ENCODE measurements at regions not wholly inside any gene's neighbourhood (a gene's known extent, or its start where the extent isn't known, plus 50 kb on each side); places are given as distances from the start of the nearest gene placed in this dataset.

GRCh38 chr3:137108699-137109440 lies 151.1 kb downstream of the IL20RB start:
- POLR2A ChIA-PET = interaction anchor here (0.9 kb wide), 1 partner anchor 12 kb away, joined by 3 read pairs; no protein-coding TSS in a partner anchor

GRCh38 chr3:137110392-137110996 lies 152.7 kb downstream of the IL20RB start:
- Histone ChIP-seq H3K9me2 (ENCODE audit: insufficient read depth, low read length) (no peaks in the 10 kb centered on the region), H3K4me3 (ENCODE audit: low read depth, low read length, poor library complexity, severe bottlenecking) (no peak overlapping the region), H3K79me2 (ENCODE audit: insufficient read depth, low read depth, low read length) (no peaks in the 10 kb centered on the region), H4K20me1 (ENCODE audit: insufficient read depth, low read length) (0 out of 2 replicates have a peak, but pooled peaks cover 6% of the 10 kb centered on the region), H3K4me1 (ENCODE audit: insufficient read depth, low read length, poor library complexity, severe bottlenecking) (no peaks in the 10 kb centered on the region), H3K27ac (ENCODE audit: low read depth, low read length, poor library complexity, severe bottlenecking) (no peak overlapping the region), H3K4me2 (ENCODE audit: low read length) (no peak overlapping the region), H3K36me3 (ENCODE audit: insufficient read depth, low read length) (no peaks in the 10 kb centered on the region), H2AFZ (ENCODE audit: low read length) (no peak overlapping the region), H3K9me3 (ENCODE audit: low read length) (no peaks in the 10 kb centered on the region)
- DNase-seq (ENCODE audit: low spot score) = peak; percentile 27
- BruUV-seq (replicated peaks) = no TSS peak
- CTCF ChIA-PET (ENCODE audit: unreplicated experiment) = interaction anchor here (1.0 kb wide), 1 partner anchor 8 kb away, joined by 5 read pairs; no protein-coding TSS in a partner anchor
- intact Hi-C loops (cut with micrococcal nuclease; ENCODE audit: unreplicated experiment) = no loop called here
- TF ChIP-seq CTCF (conservative IDR thresholded peaks at IDR 0.05; ENCODE audit: low read length) = peak; percentile 78
- TF ChIP-seq EZH2phosphoT487 (IDR thresholded peaks at IDR 0.05; ENCODE audit: borderline replicate concordance, low read depth, low read length) = no peak
- POLR2A ChIA-PET = interaction anchor here (0.6 to 1.0 kb wide), 5 partner anchors 9 to 1068 kb away, joined by 3 to 6 read pairs (median 3); no protein-coding TSS in a partner anchor

More at GRCh38 chr3:137108699-137109440, 151.1 kb downstream of the IL20RB start:
- Histone ChIP-seq H3K4me2 (ENCODE audit: low read length) (no peak overlapping the region), H3K4me1 (ENCODE audit: insufficient read depth, low read length, poor library complexity, severe bottlenecking) (no peaks in the 10 kb centered on the region), H3K9me3 (ENCODE audit: low read length) (no peaks in the 10 kb centered on the region), H2AFZ (ENCODE audit: low read length) (no peak overlapping the region), H3K36me3 (ENCODE audit: insufficient read depth, low read length) (no peaks in the 10 kb centered on the region), H3K27ac (ENCODE audit: low read depth, low read length, poor library complexity, severe bottlenecking) (no peak overlapping the region), H3K79me2 (ENCODE audit: insufficient read depth, low read depth, low read length) (no peaks in the 10 kb centered on the region), H3K4me3 (ENCODE audit: low read depth, low read length, poor library complexity, severe bottlenecking) (no peak overlapping the region), H4K20me1 (ENCODE audit: insufficient read depth, low read length) (0 out of 2 replicates have a peak, but pooled peaks cover 6% of the 10 kb centered on the region), H3K9me2 (ENCODE audit: insufficient read depth, low read length) (no peaks in the 10 kb centered on the region)
- DNase-seq (ENCODE audit: low spot score) = no peak
- CTCF ChIA-PET (ENCODE audit: unreplicated experiment) = interaction anchor here (1.0 kb wide), 1 partner anchor 13 kb away, joined by 3 read pairs; no protein-coding TSS in a partner anchor
- TF ChIP-seq CTCF (conservative IDR thresholded peaks at IDR 0.05; ENCODE audit: low read length) (no peak), EZH2phosphoT487 (IDR thresholded peaks at IDR 0.05; ENCODE audit: borderline replicate concordance, low read depth, low read length) (no peak)
- intact Hi-C loops (cut with micrococcal nuclease; ENCODE audit: unreplicated experiment) = loop anchor here (10.0 kb wide), 1 partner anchor 686 kb away; no protein-coding TSS in a partner anchor
- no TSS peak for BruUV-seq (replicated peaks)
